H1 (cell line): ENCODE measurements at regions not wholly inside any gene's neighbourhood (a gene's known extent, or its start where the extent isn't known, plus 50 kb on each side); places are given as distances from the start of the nearest gene placed in this dataset.

ENCODE experiments used
- CTCF ChIA-PET: fragments of 300-600 bp; sonication (Branson Sonifier 250); formaldehyde crosslinking; loops from one replicate; lab custom pipeline; 2021; ENCODE audit not compliant: partially characterized antibody; lab: Charles Lee
- POLR2A ChIA-PET: fragments of 300-600 bp; sonication (Branson Sonifier 250); formaldehyde crosslinking; loops from one replicate; lab custom pipeline; 2021; ENCODE audit warnings: inconsistent platforms; ENCODE audit not compliant: partially characterized antibody; lab: Charles Lee
- DNase-seq, 2 experiments: peaks; one replicate each; pipeline versions ENCODE4 v3.0.0 to v3.0.0-alpha.2; 2010 to 2022; ENCODE audit warnings: low spot score in 2 of 2, low read depth in 1 of 2, mixed read lengths in 1 of 2
- FAIRE-seq: peaks from 2 replicates; lab custom pipeline; 2011; peaks lifted over from hg19 to GRCh38; lab: Jason Lieb, UNC
- H2AFZ ChIP-seq: 2 replicates; pipeline ENCODE4 v1.8.1; 2012; ENCODE audit warnings: low read length, inconsistent platforms
- H2AK5ac ChIP-seq: 2 replicates; pipeline ENCODE4 v1.6.1; 2013; ENCODE audit warnings: low read depth, low read length
- H2BK120ac ChIP-seq: replicated peaks from 2 replicates; pipeline ENCODE3; 2013; ENCODE audit warnings: low read depth, low read length, inconsistent platforms
- H2BK12ac ChIP-seq: 2 replicates; pipeline ENCODE4 v1.6.1; 2013; ENCODE audit warnings: low read depth, low read length
- H2BK15ac ChIP-seq: 2 replicates; pipeline ENCODE4 v1.6.1; 2013; ENCODE audit warnings: low read length
- H2BK20ac ChIP-seq: 2 replicates; pipeline ENCODE4 v1.6.1; 2013; ENCODE audit warnings: low read length
- H2BK5ac ChIP-seq: 2 replicates; pipeline ENCODE4 v1.6.1; 2013; ENCODE audit warnings: low read depth, low read length
- H3K14ac ChIP-seq: 2 replicates; pipeline ENCODE4 v1.6.1; 2013; ENCODE audit warnings: inconsistent platforms; ENCODE audit not compliant: insufficient read length
- H3K18ac ChIP-seq: 2 replicates; pipeline ENCODE4 v1.6.1; 2013; ENCODE audit warnings: low read length; ENCODE audit errors: extremely low read depth
- H3K23ac ChIP-seq: 2 replicates; pipeline ENCODE4 v1.6.1; 2013; ENCODE audit warnings: inconsistent platforms; ENCODE audit not compliant: insufficient read length
- H3K23me2 ChIP-seq: 2 replicates; pipeline ENCODE4 v1.6.1; 2013; ENCODE audit warnings: low read depth, low read length
- H3K27ac ChIP-seq: 2 replicates; pipeline ENCODE4 v1.6.1; 2011; ENCODE audit warnings: low read depth, low read length, inconsistent platforms
- H3K27me3 ChIP-seq, 4 experiments: replicated peaks in 1 of 4; 1 replicate in 1 of 4; 2 replicates in 3 of 4; pipeline versions ENCODE4 v1.6.1 to v1.8.1; 2011 to 2013; ENCODE audit warnings: low read length in 3 of 4, mild to moderate bottlenecking in 3 of 4, inconsistent platforms in 2 of 4, mixed read lengths in 2 of 4, moderate library complexity in 1 of 4; ENCODE audit not compliant: control insufficient read depth in 3 of 4, insufficient read depth in 3 of 4; ENCODE audit errors: extremely low read depth in 1 of 4
- H3K36me3 ChIP-seq, 4 experiments: 2 replicates each; pipeline versions ENCODE4 v1.6.1 to v1.8.1; 2011 to 2013; ENCODE audit warnings: mild to moderate bottlenecking in 4 of 4, low read length in 3 of 4, moderate library complexity in 2 of 4, control low read depth in 1 of 4, inconsistent platforms in 1 of 4; ENCODE audit not compliant: insufficient read depth in 4 of 4, control insufficient read depth in 2 of 4
- H3K4ac ChIP-seq: replicated peaks from 2 replicates; pipeline ENCODE3; 2013; ENCODE audit warnings: low read length, low read depth, mixed read lengths, inconsistent platforms; ENCODE audit not compliant: insufficient read length
- H3K4me1 ChIP-seq, 4 experiments: replicated peaks in 1 of 4; 1 replicate in 1 of 4; 2 replicates in 3 of 4; pipeline versions ENCODE4 v1.6.1 to v1.8.1; 2011 to 2013; ENCODE audit warnings: low read length in 3 of 4, inconsistent platforms in 2 of 4, mixed read lengths in 1 of 4; ENCODE audit not compliant: insufficient read depth in 4 of 4, control insufficient read depth in 3 of 4
- H3K4me2 ChIP-seq, 2 experiments: 2 replicates each; pipeline versions ENCODE4 v1.6.1 to v1.8.1; 2011 to 2013; ENCODE audit warnings: low read depth in 2 of 2, low read length in 2 of 2, control low read depth in 1 of 2, inconsistent platforms in 1 of 2, mild to moderate bottlenecking in 1 of 2; ENCODE audit not compliant: insufficient read depth in 1 of 2
- H3K4me3 ChIP-seq, 4 experiments: fragments of 200-600, 300-600 bp in 1 of 4; sonication (generic), shearing (Covaris generic), sonication (Bioruptor Twin) in 1 of 4; 2 replicates each; pipeline versions ENCODE4 v1.5.1 to v1.8.1; 2011 to 2016; ENCODE audit warnings: low read length in 4 of 4, low read depth in 3 of 4, control low read depth in 2 of 4, inconsistent platforms in 2 of 4, mild to moderate bottlenecking in 2 of 4, mixed read lengths in 1 of 4, moderate library complexity in 1 of 4; ENCODE audit not compliant: insufficient read depth in 2 of 4; ENCODE audit errors: extremely low read depth in 1 of 4
- H3K56ac ChIP-seq: replicated peaks from 2 replicates; pipeline ENCODE3; 2013; ENCODE audit warnings: low read depth, mild to moderate bottlenecking, mixed read lengths, low read length, inconsistent platforms; ENCODE audit not compliant: insufficient read length
- H3K79me1 ChIP-seq: 2 replicates; pipeline ENCODE4 v1.6.1; 2013; ENCODE audit warnings: low read depth, low read length, control low read depth
- H3K79me2 ChIP-seq, 2 experiments: 2 replicates each; pipeline versions ENCODE4 v1.6.1 to v1.8.1; 2012 to 2013; ENCODE audit warnings: low read length in 2 of 2, mild to moderate bottlenecking in 2 of 2, inconsistent platforms in 1 of 2; ENCODE audit not compliant: insufficient read depth in 2 of 2, control insufficient read depth in 1 of 2
- H3K9ac ChIP-seq, 4 experiments: replicated peaks in 1 of 4; 1 replicate in 1 of 4; 2 replicates in 3 of 4; pipeline versions ENCODE4 v1.6.1 to v1.8.1; 2011 to 2013; ENCODE audit warnings: low read depth in 3 of 4, low read length in 3 of 4, control low read depth in 2 of 4, mild to moderate bottlenecking in 2 of 4, moderate library complexity in 2 of 4, inconsistent platforms in 1 of 4; ENCODE audit errors: extremely low read depth in 1 of 4
- H3K9me3 ChIP-seq, 2 experiments: 2 replicates each; pipeline versions ENCODE4 v1.6.1 to v1.8.1; 2012 to 2013; ENCODE audit warnings: mild to moderate bottlenecking in 2 of 2, moderate library complexity in 2 of 2, control low read depth in 1 of 2, inconsistent platforms in 1 of 2, low read depth in 1 of 2, low read length in 1 of 2, mixed read lengths in 1 of 2; ENCODE audit not compliant: insufficient read depth in 2 of 2
- H4K20me1 ChIP-seq, 2 experiments: replicated peaks in 1 of 2; 2 replicates each; pipeline versions ENCODE3 to v1.8.1; 2011 to 2013; ENCODE audit warnings: inconsistent platforms in 2 of 2, low read length in 2 of 2, mild to moderate bottlenecking in 1 of 2; ENCODE audit not compliant: insufficient read depth in 2 of 2, control insufficient read depth in 1 of 2
- H4K5ac ChIP-seq: 2 replicates; pipeline ENCODE4 v1.6.1; 2013; ENCODE audit warnings: low read length, low read depth, mixed read lengths, inconsistent platforms; ENCODE audit not compliant: insufficient read length
- H4K8ac ChIP-seq: 2 replicates; pipeline ENCODE4 v1.8.0; 2013; ENCODE audit warnings: mild to moderate bottlenecking, moderate library complexity, low read length, inconsistent platforms; ENCODE audit not compliant: insufficient read depth; ENCODE audit errors: extremely low read depth
- H4K91ac ChIP-seq: replicated peaks from 2 replicates; pipeline ENCODE3; 2013; ENCODE audit warnings: low read length, mixed read lengths, inconsistent platforms; ENCODE audit not compliant: insufficient read length
- FOSL1 ChIP-seq: IDR thresholded peaks from 2 replicates; pipeline ENCODE4 v1.6.1; 2011; ENCODE audit warnings: mild to moderate bottlenecking, low read depth, low read length, moderate library complexity; ENCODE audit not compliant: insufficient read depth
- POU5F1 ChIP-seq: IDR thresholded peaks from 2 replicates; pipeline ENCODE4 v1.6.1; 2011; ENCODE audit warnings: low read depth, mild to moderate bottlenecking, low read length, moderate library complexity
- SIRT6 ChIP-seq: IDR thresholded peaks from one replicate; pipeline ENCODE4 v1.7.1; 2012; ENCODE audit warnings: low read length, inconsistent platforms

- no peak for TF ChIP-seq FOSL1
- TF ChIP-seq, all 59 proteins: peak for 0
These were observed 101.1 kb upstream of the PLEKHG7 start (continued) for GRCh38 chr12:92601680-92602079.

- no peaks in the 10 kb centered on the region for H3K27me3 ChIP-seq
- no peak overlapping the region for H2AK5ac ChIP-seq
- DNase-seq (no peak), FAIRE-seq (no peak)
- H3K56ac ChIP-seq = no peak overlapping the region
- no peak overlapping the region for H3K9ac ChIP-seq
- H4K91ac ChIP-seq = no peak overlapping the region
- H3K23me2 ChIP-seq = no peaks in the 10 kb centered on the region
- no peaks in the 10 kb centered on the region for H4K20me1 ChIP-seq
- no peaks in the 10 kb centered on the region for H3K79me1 ChIP-seq
- ChIA-PET POLR2A (no interaction called here), CTCF (no interaction called here)
- no peak overlapping the region for H2BK15ac ChIP-seq
- peaks cover 14 to 24% of the 10 kb centered on the region in 2 experiments; a peak in 3 of 4 replicates for H3K9me3 ChIP-seq
- no peak overlapping the region for H3K27ac ChIP-seq
- no peaks in the 10 kb centered on the region for H3K4me1 ChIP-seq
- TF ChIP-seq SIRT6 (no peak), POU5F1 (no peak)
- no peak overlapping the region for H2BK12ac ChIP-seq
- H3K4me2 ChIP-seq = no peak overlapping the region
- H3K14ac ChIP-seq = no peak overlapping the region
- H2BK5ac ChIP-seq = no peak overlapping the region
- no peak overlapping the region for H2BK120ac ChIP-seq
- H3K4ac ChIP-seq = no peak overlapping the region
- no peak overlapping the region for H3K4me3 ChIP-seq
- peaks cover 0 to 2% (median 0%) of the 10 kb centered on the region in 4 experiments; a peak in 1 of 8 replicates for H3K36me3 ChIP-seq
- H3K18ac ChIP-seq = no peak overlapping the region
- H4K5ac ChIP-seq = no peak overlapping the region
- no peak overlapping the region for H3K23ac ChIP-seq
- no peak overlapping the region for H4K8ac ChIP-seq
- no peak overlapping the region for H2AFZ ChIP-seq
- H3K79me2 ChIP-seq = no peaks in the 10 kb centered on the region
- H2BK20ac ChIP-seq = no peak overlapping the region
These were observed 101.6 kb upstream of the PLEKHG7 start for GRCh38 chr12:92601176-92601575.
